Small intestine (tissue), 7 donors: ENCODE measurements at regions not wholly inside any gene's neighbourhood (a gene's known extent, or its start where the extent isn't known, plus 50 kb on each side); places are given as distances from the start of the nearest gene placed in this dataset.

Source experiments
- DNase-seq, 2 donors: peaks; one replicate each; pipeline versions ENCODE4 v3.0.0 to v3.0.0-alpha.2; 2013
- FAIRE-seq: peaks from 2 replicates; lab custom pipeline; 2012; peaks lifted over from hg19 to GRCh38; lab: Jason Lieb, UNC
- H3K27ac ChIP-seq, 3 donors: one replicate each; pipeline ENCODE4 v1.5.1; 2013; ENCODE audit warnings: low read length in 2 of 3, mild to moderate bottlenecking in 2 of 3, control low read depth in 1 of 3, inconsistent platforms in 1 of 3, low read depth in 1 of 3, moderate library complexity in 1 of 3
- H3K27me3 ChIP-seq, 3 donors: one replicate each; pipeline ENCODE4 v1.6.1; 2013; ENCODE audit warnings: low read length in 3 of 3, inconsistent platforms in 1 of 3; ENCODE audit not compliant: control insufficient read depth in 3 of 3, insufficient read depth in 3 of 3
- H3K36me3 ChIP-seq, 3 donors: one replicate each; pipeline ENCODE4 v1.6.1; 2013; ENCODE audit warnings: low read length in 3 of 3, inconsistent platforms in 1 of 3, low read depth in 1 of 3, mild to moderate bottlenecking in 1 of 3, moderate library complexity in 1 of 3; ENCODE audit not compliant: control insufficient read depth in 3 of 3, insufficient read depth in 2 of 3
- H3K4me1 ChIP-seq, 3 donors: one replicate each; pipeline ENCODE4 v1.6.1; 2013; ENCODE audit warnings: low read length in 2 of 3, inconsistent platforms in 1 of 3, low read depth in 1 of 3, mild to moderate bottlenecking in 1 of 3, moderate library complexity in 1 of 3; ENCODE audit not compliant: control insufficient read depth in 3 of 3, insufficient read depth in 2 of 3
- H3K4me3 ChIP-seq, 3 donors: one replicate each; pipeline ENCODE4 v1.5.1; 2013; ENCODE audit warnings: low read length in 3 of 3, control low read depth in 1 of 3, inconsistent platforms in 1 of 3, low read depth in 1 of 3, mild to moderate bottlenecking in 1 of 3, moderate library complexity in 1 of 3
- H3K9me3 ChIP-seq, 2 donors: one replicate each; pipeline ENCODE4 v1.6.1; 2013; ENCODE audit warnings: low read depth in 1 of 2, low read length in 1 of 2; ENCODE audit not compliant: control insufficient read depth in 2 of 2, insufficient read depth in 1 of 2
- WGBS, 3 donors: extraction: QIAGEN DNeasy Blood & Tissue Kit; methylation state at CpG; one replicate each; pipeline ENCODE4 v1.1.7; 2013; 5-methylcytosine and 5-hydroxymethylcytosine counted together
- donor health status: healthy with polysubstance abuse.
- donor health status: control.
- donor health status: control.
- donor health status: Bipolar disorder and iron deficiency.
- donor health status: healthy.

GRCh38 chr3:10555263-10555662, 49.9 kb upstream of the ATP2B2 start:
- no peak overlapping the region for H3K4me3 ChIP-seq
- no peaks in the 10 kb centered on the region for H3K4me1 ChIP-seq
- no peaks in the 10 kb centered on the region for H3K36me3 ChIP-seq
- peaks cover 0 to 7% (median 2%) of the 10 kb centered on the region in 3 donors for H3K27me3 ChIP-seq
- no peaks in the 10 kb centered on the region for H3K9me3 ChIP-seq
- H3K27ac ChIP-seq = no peak overlapping the region
- DNase-seq (no peak), FAIRE-seq (no peak)
- 78 to 83% (median 79%) methylated on average over 1 of the region's 1 CpG for WGBS, 3 donors

- H3K4me3 ChIP-seq = no peak overlapping the region
- H3K36me3 ChIP-seq = no peaks in the 10 kb centered on the region
- peaks cover 0 to 3% (median 2%) of the 10 kb centered on the region in 3 donors for H3K27me3 ChIP-seq
- no peak for DNase-seq
- FAIRE-seq = no peak
- no peaks in the 10 kb centered on the region for H3K4me1 ChIP-seq
- WGBS, 3 donors = 57 to 65% (median 57%) methylated on average over 7 of the region's 7 CpGs
- H3K9me3 ChIP-seq = no peaks in the 10 kb centered on the region
- H3K27ac ChIP-seq = no peak overlapping the region
Measured at GRCh38 chr3:10556312-10556711, 50.9 kb upstream of the ATP2B2 start.

GRCh38 chr3:10557250-10557649, 51.9 kb upstream of the ATP2B2 start:
- WGBS, 3 donors = 70 to 77% (median 71%) methylated on average over 7 of the region's 7 CpGs
- Histone ChIP-seq H3K4me3 (no peak overlapping the region), H3K4me1 (no peaks in the 10 kb centered on the region), H3K27ac (no peak overlapping the region), H3K9me3 (no peaks in the 10 kb centered on the region), H3K27me3 (peaks cover 0 to 2% (median 0%) of the 10 kb centered on the region in 3 donors), H3K36me3 (no peaks in the 10 kb centered on the region)
- no peak for DNase-seq
- no peak for FAIRE-seq

- peaks cover 0 to 2% (median 0%) of the 10 kb centered on the region in 3 donors for H3K27me3 ChIP-seq
- H3K9me3 ChIP-seq = no peaks in the 10 kb centered on the region
- no peak for DNase-seq
- no peak overlapping the region for H3K4me3 ChIP-seq
- no peaks in the 10 kb centered on the region for H3K36me3 ChIP-seq
- 44 to 58% (median 51%) methylated on average over 5 of the region's 5 CpGs for WGBS, 3 donors
- FAIRE-seq = no peak
- H3K27ac ChIP-seq = no peak overlapping the region
- no peaks in the 10 kb centered on the region for H3K4me1 ChIP-seq
Measured at GRCh38 chr3:10557781-10558373, 52.5 kb upstream of the ATP2B2 start.

GRCh38 chr3:10558736-10559135, 53.4 kb upstream of the ATP2B2 start:
- FAIRE-seq = no peak
- 35 to 47% (median 46%) methylated on average over 4 of the region's 4 CpGs for WGBS, 3 donors
- H3K36me3 ChIP-seq = no peaks in the 10 kb centered on the region
- no peak overlapping the region for H3K27ac ChIP-seq
- no peak overlapping the region for H3K4me3 ChIP-seq
- no peaks in the 10 kb centered on the region for H3K4me1 ChIP-seq
- H3K9me3 ChIP-seq = no peaks in the 10 kb centered on the region
- H3K27me3 ChIP-seq = peaks cover 0 to 2% (median 0%) of the 10 kb centered on the region in 3 donors
- DNase-seq = no peak

GRCh38 chr3:10560060-10560861, 54.9 kb upstream of the ATP2B2 start:
- Histone ChIP-seq H3K4me3 (no peak overlapping the region), H3K27ac (no peak overlapping the region), H3K9me3 (no peaks in the 10 kb centered on the region), H3K27me3 (peaks cover 0 to 2% (median 2%) of the 10 kb centered on the region in 3 donors), H3K4me1 (no peaks in the 10 kb centered on the region), H3K36me3 (no peaks in the 10 kb centered on the region)
- WGBS, 3 donors = 84 to 87% (median 85%) methylated on average over 14 of the region's 14 CpGs
- DNase-seq (no peak), FAIRE-seq (no peak)

GRCh38 chr3:10561162-10561945, 56.0 kb upstream of the ATP2B2 start:
- WGBS, 3 donors = 61 to 73% (median 66%) methylated on average over 7 of the region's 7 CpGs
- peaks cover 0 to 2% (median 2%) of the 10 kb centered on the region in 3 donors for H3K27me3 ChIP-seq
- DNase-seq (no peak), FAIRE-seq (no peak)
- no peak overlapping the region for H3K4me3 ChIP-seq
- H3K27ac ChIP-seq = no peak overlapping the region
- H3K9me3 ChIP-seq = no peaks in the 10 kb centered on the region
- H3K36me3 ChIP-seq = no peaks in the 10 kb centered on the region
- H3K4me1 ChIP-seq = no peaks in the 10 kb centered on the region

- peaks cover 0 to 2% (median 2%) of the 10 kb centered on the region in 3 donors for H3K27me3 ChIP-seq
- H3K4me1 ChIP-seq = no peaks in the 10 kb centered on the region
- H3K9me3 ChIP-seq = no peaks in the 10 kb centered on the region
- no peak overlapping the region for H3K4me3 ChIP-seq
- DNase-seq (no peak), FAIRE-seq (no peak)
- WGBS, 3 donors = 64 to 74% (median 67%) methylated on average over 4 of the region's 4 CpGs
- H3K36me3 ChIP-seq = no peaks in the 10 kb centered on the region
- no peak overlapping the region for H3K27ac ChIP-seq
Measured at GRCh38 chr3:10561946-10562560, 56.7 kb upstream of the ATP2B2 start.
